NCI-H2196 (cell line): ENCODE measurements at regions not wholly inside any gene's neighbourhood (a gene's known extent, or its start where the extent isn't known, plus 50 kb on each side); places are given as distances from the start of the nearest gene placed in this dataset.

Source experiments
- DNase-seq: peaks from one replicate; lab custom pipeline; 2025; ENCODE audit not compliant: unreplicated experiment; lab: John Stamatoyannopoulos, UW

DNA sequence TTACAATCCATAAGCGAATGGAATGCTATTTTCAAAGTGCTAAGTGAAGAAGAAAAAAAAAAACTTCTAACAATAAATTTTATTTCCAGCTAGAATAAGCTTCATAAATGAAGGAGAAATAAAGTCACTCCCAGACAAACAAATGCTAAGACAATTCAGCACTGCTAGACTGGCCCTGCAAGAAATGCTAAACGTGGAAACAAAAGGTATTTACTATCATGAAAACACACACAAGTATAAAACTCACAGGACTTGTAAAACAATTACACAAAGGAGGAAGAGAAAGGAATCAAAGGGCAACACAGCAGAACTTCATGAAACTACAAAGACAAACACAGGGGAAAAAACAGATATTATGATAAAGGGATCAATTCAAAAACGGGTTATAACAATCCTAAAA is 85.8 kb upstream of the NELL2 start:
- no peak for DNase-seq

DNA sequence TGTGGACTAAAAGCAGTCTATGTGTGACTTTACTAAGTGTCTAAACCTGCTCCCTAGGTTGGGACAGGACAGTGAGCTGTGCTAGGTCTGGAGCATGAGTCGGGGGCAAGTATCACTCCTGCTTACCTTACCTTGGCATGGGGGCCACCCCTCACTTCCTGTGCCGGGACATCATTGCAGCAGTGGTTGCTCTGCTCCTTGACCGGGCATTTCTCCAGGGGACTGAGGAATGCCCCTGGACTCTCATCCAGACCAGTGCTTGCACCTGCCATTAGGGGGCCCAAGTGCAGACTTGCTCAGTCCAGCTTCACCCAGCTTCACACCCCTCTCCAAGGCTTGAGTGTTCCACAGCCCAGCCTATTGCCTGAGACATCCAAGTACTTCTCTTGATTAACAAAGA is 84.7 kb upstream of the NELL2 start:
- no peak for DNase-seq

DNA sequence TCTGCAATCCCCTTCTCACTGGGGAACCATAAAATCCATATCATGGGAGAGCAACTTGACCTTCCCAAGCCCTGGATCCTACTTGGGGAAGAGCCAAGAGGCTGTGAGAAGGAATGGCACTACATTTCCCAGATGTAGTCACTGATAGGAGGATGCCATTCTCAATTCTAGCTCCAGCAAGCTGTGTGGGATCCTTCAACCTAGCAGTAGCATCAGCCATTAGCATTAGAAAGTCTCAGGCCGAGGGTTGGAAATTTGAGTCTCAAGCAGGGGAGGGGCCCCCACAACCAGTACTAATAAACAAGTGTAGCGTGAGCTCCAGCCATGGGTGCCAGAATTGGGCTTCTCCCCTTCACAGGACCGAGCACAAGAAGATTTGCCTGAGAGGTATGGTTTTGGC is 84.3 kb upstream of the NELL2 start:
- DNase-seq, result no peak

DNA sequence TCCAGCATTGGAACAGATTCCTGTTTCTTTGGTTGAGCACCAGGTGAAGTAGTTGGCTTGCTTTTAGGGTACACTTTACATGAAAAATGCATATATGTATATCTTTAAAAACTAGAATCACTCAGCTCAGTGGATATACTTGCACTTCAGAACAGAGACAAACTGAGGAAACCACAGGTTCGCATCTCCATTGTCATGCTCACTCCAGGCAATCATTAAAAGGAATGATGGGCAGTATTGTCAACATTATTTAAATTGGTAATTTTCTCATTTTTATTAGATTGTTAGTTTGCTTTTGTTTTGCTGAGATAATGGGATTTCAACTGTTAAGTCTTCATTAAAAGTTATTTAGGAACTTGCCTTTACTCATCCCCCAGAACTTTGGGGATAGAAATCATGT is 71.0 kb upstream of the NELL2 start:
- no peak for DNase-seq

DNA sequence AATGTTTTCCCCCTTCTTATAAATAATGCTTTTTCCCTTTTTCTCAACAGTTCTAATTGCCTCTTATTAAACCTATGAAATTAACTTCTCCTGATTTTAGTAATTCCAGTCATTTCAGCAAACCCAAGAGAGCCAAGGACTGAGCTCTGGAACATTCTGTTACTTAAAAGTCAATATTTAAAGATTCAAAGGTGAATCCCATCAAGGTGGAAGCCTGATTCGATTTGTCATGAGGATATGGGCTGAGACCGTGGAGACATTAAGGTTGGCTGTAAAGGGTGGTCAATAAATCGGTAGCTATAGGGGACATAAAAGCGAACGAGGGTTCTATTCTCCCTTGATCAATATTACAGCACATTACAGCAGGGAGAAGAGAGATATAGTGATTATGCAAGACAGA is 66.6 kb upstream of the NELL2 start:
- no peak for DNase-seq

DNA sequence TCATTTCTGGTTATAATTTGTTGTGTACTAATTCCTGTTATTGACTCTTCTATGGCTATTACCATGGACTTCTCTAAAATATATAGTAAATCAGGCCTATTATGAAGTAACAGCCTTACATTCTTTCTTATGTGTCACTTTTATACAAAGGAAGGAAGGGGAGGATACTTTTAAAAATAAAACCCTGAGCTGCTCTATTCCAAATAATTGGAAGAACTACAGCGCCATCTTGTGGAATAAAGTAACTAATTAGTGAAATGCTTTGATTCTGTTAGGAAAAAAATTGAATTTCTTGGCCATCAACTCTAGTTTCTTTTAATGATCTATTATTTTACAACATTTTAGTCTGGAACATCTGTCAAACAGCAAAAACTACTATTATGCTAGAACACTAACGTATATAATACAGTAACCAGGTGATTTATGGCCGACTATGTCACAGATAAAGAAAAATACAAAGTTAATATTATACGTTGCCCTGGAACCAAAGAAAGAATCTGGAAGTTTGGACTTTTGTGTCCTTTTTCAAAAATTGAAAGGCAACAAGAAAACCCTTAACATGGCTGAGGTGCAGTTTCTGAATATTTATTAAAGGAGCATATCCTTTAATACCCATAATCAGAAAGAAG is 55.0 kb upstream of the NELL2 start:
- DNase-seq, result peak; percentile 83

DNA sequence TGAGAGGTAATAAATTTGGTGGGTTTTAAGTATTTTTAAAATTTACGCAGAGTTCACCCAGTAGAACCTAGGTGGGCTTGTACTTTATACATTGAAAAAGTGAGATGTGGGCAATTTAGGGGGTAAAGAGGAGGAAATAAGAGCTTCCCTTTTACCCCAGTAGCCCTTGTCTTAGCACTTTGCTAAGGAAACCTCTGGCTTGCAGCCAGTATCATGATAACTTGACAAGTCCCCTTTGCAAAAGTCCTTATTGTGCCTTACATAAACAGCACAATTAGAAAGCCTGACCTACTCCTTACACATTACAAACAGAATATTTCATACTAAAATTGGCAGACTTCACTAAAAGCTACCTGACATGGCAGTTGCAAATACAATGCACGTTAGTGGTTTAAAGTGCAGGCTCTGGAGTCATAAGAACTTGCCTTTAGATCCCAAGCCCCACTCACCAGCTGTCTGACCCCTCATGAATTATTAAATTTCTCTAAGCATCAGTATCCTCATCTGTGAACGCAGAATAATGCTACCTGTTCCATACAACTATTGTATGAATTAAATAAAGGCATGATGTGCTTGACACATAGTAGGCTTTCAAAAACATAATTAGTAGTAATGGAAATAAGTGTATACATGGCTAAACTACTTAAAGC is 53.2 kb upstream of the NELL2 start:
- no peak for DNase-seq
